Activated CD4-positive, alpha-beta T cell treated with anti-CD3 and anti-CD28 coated beads, Interleukin-2, amount 50 U/mL, for 4 hours (primary cell): ENCODE measurements at regions not wholly inside any gene's neighbourhood (a gene's known extent, or its start where the extent isn't known, plus 50 kb on each side); places are given as distances from the start of the nearest gene placed in this dataset.
"Not testable (repeated sequence)": the region's sequence is repeated elsewhere in the genome, so short reads cannot be mapped to it uniquely, and the experiment has no call there.

Experiments
- DNase-seq, 2 experiments: peaks; one replicate each; pipeline ENCODE4 v3.0.0-alpha.2; 2020

DNA sequence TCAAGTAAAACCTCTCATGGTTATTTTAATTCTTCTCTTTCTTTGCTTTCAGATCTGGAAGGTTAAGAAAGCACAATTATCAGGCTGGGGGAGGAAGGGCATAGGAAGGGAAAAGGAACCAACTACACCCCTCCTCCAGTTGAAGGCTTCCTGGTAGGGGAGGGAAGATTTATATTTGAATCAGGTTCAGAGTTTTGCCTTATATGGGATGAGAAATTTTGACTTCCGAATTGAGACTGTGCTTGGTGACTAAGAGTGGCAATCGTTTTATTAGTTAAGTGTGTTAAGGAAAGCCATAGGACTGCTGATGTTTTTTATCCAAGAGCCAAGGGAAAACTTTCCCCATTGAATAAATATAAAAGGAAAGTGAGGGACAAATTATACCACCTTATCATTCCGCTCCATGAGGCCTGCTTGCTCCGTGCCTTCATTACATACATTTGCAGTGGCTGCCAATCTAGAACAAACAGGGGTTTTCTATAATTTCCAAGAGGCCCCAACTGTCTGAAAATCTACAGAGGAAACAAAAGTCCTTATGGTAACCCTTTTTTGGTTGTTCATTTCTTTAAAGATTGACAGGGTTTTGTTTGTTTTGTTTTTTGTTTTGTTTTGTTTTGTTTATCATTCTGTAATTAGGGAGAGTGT is 115.7 kb upstream of the EPB41L4A start:
- no peak for DNase-seq

DNA sequence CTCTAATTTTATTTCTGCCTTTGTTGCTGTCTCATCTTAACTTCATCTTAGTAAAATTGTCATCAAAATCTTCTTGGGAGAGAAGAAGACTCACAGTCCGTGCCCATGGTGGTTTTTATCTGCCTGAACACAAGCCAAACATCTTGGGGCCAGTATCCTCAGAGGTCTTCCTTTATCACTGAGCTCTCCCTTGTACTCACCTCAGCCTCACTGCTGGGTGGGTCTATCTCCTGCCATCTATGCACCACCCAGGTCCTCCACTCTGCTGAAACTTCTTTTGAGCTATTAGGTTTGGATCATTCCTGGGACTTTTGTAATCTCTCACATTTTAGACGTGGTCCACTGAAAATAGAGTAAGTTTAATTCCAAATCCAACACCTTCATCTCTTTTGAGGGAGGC is 116.3 kb upstream of the EPB41L4A start:
- DNase-seq, result no peak

- not testable (repeated sequence) for DNase-seq
Observed at GRCh38 chr5:112544558-112544957, 125.5 kb upstream of the EPB41L4A start.

GRCh38 chr5:112546946-112547592 is 128.0 kb upstream of the EPB41L4A start:
- no peak for DNase-seq

DNA sequence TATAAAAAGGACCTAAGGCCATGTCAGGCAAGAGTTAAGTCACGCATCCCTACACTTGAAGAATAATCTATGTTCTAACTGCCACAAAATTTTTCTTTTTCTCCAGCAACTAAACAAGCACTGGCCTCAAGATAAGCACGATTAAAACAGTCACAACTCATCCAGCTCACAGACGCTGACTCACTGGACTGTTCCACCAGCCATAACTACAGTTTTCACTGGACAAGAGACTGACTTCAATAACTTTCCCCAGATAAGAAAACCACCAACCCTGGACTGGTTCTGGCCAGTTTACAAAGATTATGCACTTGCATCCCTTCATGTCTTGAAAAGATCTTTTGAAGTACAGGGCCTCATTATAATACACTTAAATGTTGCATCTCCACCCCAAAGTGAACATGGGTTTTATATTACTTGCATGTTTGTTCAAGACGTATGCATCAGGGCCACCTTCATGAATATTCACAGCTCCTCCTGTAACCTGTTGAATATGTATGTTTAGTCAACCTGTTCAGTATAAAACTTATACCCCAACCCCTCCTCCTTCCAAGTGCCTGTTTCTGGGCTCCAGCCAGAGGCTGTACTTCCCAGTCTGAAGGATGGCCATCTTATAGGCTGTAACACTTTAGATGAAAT is 129.3 kb upstream of the EPB41L4A start:
- no peak for DNase-seq

DNA sequence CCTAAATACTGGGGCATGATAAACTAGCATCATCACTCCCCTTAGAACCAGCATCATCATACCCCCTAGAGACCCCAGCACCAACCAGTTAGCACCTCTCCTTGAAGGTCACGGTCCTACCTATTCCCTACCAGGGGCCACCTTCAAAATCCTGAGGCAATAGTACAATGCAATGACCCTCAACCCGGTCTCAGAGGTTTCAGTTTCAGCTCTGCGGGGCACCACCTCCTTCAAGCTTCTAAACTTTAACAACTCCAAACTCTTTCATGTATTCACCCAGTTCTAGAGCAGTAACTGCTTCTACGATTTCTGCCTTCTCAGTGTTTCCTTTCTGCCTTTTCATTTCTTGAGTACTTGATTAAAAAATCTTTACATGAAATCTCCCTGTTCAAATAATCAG is 130.1 kb upstream of the EPB41L4A start:
- no peak for DNase-seq

DNA sequence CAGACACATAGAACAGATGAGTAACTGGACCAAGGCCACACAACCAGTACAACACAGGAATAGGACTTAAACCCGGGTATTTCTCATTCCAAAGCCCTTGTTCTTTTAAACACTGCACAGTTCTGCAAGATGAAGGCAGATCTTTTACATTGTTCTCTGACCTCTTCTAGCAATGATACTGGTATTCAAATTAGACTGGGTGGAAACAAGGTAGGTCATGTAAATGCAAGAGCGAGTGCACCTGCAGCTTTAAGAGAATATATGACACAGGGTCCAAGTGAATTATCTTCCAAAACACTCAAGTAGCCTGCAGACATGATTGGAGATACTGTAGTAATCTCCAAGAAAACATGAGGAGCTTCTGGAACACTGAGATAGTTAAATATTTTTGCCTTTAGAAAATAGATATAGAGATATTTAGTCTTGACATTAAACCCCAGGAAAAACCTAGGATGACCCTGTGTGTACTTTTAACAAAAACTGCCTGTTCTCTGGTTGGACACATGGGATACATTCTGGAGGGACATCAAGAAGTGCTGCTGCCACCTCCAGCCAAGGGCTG is 130.6 kb upstream of the EPB41L4A start:
- no peak for DNase-seq

DNA sequence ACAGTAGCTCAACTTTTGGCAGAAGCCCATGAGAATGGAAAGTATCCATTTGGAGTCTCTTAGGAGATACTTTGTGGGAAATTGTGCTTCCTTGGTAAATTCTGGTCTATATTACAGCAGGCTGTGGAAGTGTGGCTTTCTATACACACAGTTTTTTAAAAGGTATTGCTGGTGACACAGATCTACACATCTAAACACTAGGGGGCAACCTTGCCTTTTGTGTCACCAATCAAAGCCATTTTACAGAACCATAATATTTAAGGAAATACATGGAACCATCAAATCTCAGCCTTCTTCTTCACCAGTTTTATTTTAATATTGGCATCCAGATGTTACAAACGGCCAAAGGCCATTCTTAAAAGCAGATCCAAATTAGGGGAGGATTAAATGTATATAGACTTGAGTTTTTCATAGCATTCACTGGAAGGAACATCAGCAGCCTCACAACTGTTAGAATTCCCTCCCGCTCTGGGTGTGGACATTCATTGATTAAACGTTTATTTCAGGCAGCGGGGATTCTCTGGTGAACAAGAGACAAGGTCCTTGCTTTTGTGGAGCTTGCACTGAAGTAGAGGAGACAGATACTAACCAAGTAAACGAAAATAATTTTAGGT is 132.4 kb upstream of the EPB41L4A start:
- peak in 1 of 2 experiments; percentile 12 for DNase-seq

DNA sequence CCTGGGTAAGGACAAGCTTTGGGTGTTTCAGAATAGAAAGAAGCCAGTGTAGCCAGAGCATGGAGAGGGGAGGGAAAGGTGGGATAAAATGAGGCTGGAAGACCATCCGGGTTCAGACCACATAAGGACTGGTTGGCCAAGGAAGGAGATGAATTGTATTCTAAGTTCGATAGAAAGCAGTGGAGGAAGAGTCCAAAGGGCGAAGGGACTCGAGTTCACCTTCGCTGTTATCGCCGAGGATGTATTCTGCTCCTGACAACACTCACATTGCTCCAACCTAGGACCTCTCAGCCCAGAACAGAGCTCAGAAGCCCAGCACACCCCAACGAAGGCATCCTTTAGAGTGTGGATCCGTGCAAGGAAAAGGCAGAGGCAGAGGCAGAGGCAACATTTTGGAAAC is 133.1 kb upstream of the EPB41L4A start:
- DNase-seq, result no peak

GRCh38 chr5:112552791-112553190 is 133.7 kb upstream of the EPB41L4A start:
- no peak for DNase-seq

DNA sequence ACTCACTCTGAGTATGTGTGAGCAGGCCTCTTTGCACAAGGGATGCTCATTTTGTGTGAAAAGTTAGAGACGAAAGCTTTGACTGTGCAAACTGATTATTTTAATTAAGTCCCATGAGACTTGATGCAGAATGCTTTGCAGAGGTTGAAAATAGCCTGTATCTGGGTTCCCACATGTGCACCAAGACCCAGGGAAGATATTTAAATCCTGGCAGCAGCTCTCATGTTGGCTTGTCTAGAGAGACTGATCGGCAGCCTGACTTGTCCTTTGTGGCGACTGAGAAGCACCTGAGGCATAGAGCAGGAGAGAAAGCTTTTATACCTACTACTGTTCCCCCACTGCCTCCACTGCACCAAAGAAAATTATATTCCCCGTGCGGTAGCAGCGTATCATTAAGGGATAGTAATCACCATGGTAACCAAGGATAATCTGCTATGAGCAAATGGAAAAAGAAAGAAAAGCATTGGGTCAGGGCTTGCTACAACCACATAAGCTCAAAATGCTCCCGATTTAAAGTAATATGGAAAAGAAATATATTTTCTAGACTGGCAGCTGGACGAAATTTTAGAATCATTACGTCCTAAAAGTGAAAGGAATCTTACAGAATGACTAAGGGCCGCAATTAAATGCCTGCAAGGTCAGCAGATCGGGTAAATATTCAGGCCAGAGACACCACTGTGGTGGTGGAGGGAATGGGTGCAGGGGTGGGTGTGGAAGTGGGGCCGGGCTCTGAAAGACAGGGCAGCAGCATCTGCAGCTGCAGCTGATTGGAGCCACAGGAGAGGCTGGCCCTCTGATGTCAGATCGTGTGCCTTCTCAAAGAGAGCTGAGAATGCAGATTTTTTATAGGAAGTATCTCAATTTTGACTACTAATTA is 135.3 kb upstream of the EPB41L4A start:
- no peak for DNase-seq

GRCh38 chr5:112555197-112555596 is 136.1 kb upstream of the EPB41L4A start:
- DNase-seq, result no peak

GRCh38 chr5:112555691-112556090 is 136.6 kb upstream of the EPB41L4A start:
- no peak for DNase-seq

DNA sequence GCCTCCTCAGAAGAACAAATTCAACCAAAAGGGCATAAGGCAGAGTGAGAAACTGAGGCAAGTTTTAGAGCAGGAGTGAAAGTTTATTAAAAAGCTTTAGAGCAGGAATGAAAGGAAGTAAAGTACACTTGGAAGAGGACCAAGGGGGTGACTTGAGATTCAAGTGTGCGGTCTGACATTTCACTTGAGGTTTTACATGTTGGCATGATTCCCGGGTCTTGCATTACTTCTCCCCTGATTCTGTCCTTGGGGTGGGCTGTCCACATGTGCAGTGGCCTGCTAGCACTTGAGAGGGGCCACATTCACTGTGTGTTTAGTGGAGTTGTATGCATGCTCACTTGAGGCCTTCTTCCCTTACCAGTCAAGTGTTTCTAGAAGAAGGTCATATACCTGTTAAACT is 140.4 kb upstream of the EPB41L4A start:
- DNase-seq, result not testable (repeated sequence)

DNA sequence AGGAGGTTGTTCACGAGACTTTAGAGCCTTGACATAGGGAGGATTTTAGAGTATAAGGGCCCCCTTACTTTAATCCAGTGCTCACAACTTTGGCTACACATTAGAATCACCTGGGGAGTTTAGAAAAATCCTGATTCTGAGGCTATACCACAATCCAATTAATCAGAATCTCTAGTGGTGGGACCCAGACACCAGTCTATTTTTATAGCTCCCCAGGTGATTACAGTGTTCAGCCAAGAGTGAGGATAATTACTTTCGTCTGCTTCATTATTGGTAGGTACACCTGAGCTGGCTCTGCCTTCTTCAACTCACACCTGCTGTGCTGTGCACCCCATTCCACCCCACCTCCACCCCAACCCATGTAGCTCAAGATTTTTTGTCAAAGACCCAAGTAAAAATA is 141.3 kb upstream of the EPB41L4A start:
- DNase-seq, result no peak

- no peak for DNase-seq
Observed at GRCh38 chr5:112563169-112563826, 144.2 kb upstream of the EPB41L4A start.

GRCh38 chr5:112566251-112566650 is 147.2 kb upstream of the EPB41L4A start:
- no peak for DNase-seq

DNA sequence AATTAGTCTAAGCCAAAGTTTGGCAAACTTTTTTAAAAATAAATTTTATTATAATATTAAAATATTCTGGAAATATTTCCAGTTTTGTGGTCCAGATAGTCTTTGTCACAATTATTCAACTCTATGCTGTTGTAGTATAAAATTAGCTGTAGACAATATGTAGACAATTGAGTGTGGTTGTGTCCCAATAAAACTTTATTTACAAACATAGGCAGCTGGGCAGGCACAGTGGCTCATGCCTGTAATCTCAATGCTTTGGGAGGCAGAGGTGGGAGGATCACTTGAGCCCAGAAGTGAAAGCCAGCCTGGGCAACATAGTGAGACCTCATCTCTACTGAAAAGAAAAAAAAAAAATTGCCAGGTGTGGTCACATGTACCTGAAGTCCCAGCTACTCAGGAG is 150.5 kb upstream of the EPB41L4A start:
- no peak for DNase-seq

GRCh38 chr5:112570708-112571444 is 151.8 kb upstream of the EPB41L4A start:
- DNase-seq, result no peak

GRCh38 chr5:112573441-112573840 is 154.4 kb upstream of the EPB41L4A start:
- DNase-seq, result no peak

- no peak for DNase-seq
Observed at GRCh38 chr5:112574536-112574935, 155.5 kb upstream of the EPB41L4A start.
